GM23338 (cell line): ENCODE measurements at regions not wholly inside any gene's neighbourhood (a gene's known extent, or its start where the extent isn't known, plus 50 kb on each side); places are given as distances from the start of the nearest gene placed in this dataset.

ENCODE experiments used
- ATAC-seq: fragments of 200-7000 bp; cut with Tn5 transposase; 3 replicates; pipeline ENCODE4 v1.9.1; 2020
- DNase-seq: peaks from one replicate; pipeline ENCODE4 v3.0.0-alpha.2; 2015; ENCODE audit warnings: low spot score
- H2AFZ ChIP-seq: fragments of 200-600 bp; sonication (generic); 2 replicates; pipeline ENCODE4 v1.8.0; 2016; ENCODE audit warnings: antibody characterized with exemption, mild to moderate bottlenecking, moderate library complexity
- H3F3A ChIP-seq: fragments of 200-600 bp; sonication (generic); replicated peaks from 2 replicates; pipeline ENCODE4 v1.8.0; 2017; ENCODE audit warnings: antibody characterized with exemption, mixed run types, low read depth
- H3K27ac ChIP-seq: fragments of 200-600 bp; sonication (generic); 2 replicates; pipeline ENCODE4 v1.6.1; 2016; ENCODE audit warnings: low read depth
- H3K27me3 ChIP-seq: fragments of 200-600 bp; sonication (generic); 2 replicates; pipeline ENCODE4 v1.8.0; 2016; ENCODE audit warnings: mild to moderate bottlenecking, mixed run types, moderate library complexity; ENCODE audit not compliant: insufficient read depth
- H3K36me3 ChIP-seq: fragments of 200-600 bp; sonication (generic); 2 replicates; pipeline ENCODE4 v1.8.0; 2016; ENCODE audit warnings: mild to moderate bottlenecking; ENCODE audit not compliant: insufficient read depth
- H3K4me1 ChIP-seq: fragments of 200-600 bp; sonication (generic); 2 replicates; pipeline ENCODE4 v1.8.0; 2016; ENCODE audit warnings: mild to moderate bottlenecking, moderate library complexity; ENCODE audit not compliant: insufficient read depth
- H3K4me2 ChIP-seq: fragments of 200-600 bp; sonication (generic); 2 replicates; pipeline ENCODE4 v1.7.1; 2017; ENCODE audit warnings: mixed run types
- H3K4me3 ChIP-seq: fragments of 200-600 bp; sonication (generic); 2 replicates; pipeline ENCODE4 v1.6.1; 2016; ENCODE audit warnings: mixed run types
- H3K79me2 ChIP-seq: fragments of 200-600 bp; sonication (generic); replicated peaks from 2 replicates; pipeline ENCODE4 v1.8.0; 2017; ENCODE audit warnings: mild to moderate bottlenecking; ENCODE audit not compliant: insufficient read depth
- H3K9me2 ChIP-seq: fragments of 200-600 bp; sonication (generic); 2 replicates; pipeline ENCODE4 v1.8.0; 2017; ENCODE audit not compliant: insufficient read depth
- H4K20me1 ChIP-seq: fragments of 200-600 bp; sonication (generic); replicated peaks from 2 replicates; pipeline ENCODE4 v1.8.0; 2017; ENCODE audit warnings: mild to moderate bottlenecking; ENCODE audit not compliant: insufficient read depth
- H3K27ac Mint-ChIP-seq: 2 replicates; pipeline ENCODE4 v1.8.0; 2020; ENCODE audit warnings: inconsistent platforms, mild to moderate bottlenecking, moderate library complexity, mixed read lengths
- H3K27me3 Mint-ChIP-seq: 3 replicates; pipeline ENCODE4 v1.8.0; 2022; ENCODE audit warnings: low read depth, mild to moderate bottlenecking, moderate library complexity, mixed read lengths, inconsistent platforms; ENCODE audit not compliant: insufficient read depth, poor library complexity
- H3K36me3 Mint-ChIP-seq: 3 replicates; pipeline ENCODE4 v1.8.0; 2021; ENCODE audit warnings: low read depth, mild to moderate bottlenecking, inconsistent platforms, moderate library complexity, mixed read lengths
- H3K4me1 Mint-ChIP-seq: 3 replicates; pipeline ENCODE4 v1.8.0; 2020; ENCODE audit warnings: mild to moderate bottlenecking, inconsistent platforms, mixed read lengths
- H3K4me3 Mint-ChIP-seq: 3 replicates; pipeline ENCODE4 v1.8.0; 2021; ENCODE audit warnings: moderate library complexity, mild to moderate bottlenecking, inconsistent platforms, mixed read lengths
- H3K9me3 Mint-ChIP-seq: 3 replicates; pipeline ENCODE4 v1.8.0; 2020; ENCODE audit warnings: moderate library complexity, mild to moderate bottlenecking, inconsistent platforms, mixed read lengths
- CREB1 ChIP-seq: fragments of 250-450 bp; sonication (Bioruptor Pico); IDR thresholded peaks from 2 replicates; pipeline ENCODE4 v1.5.0; 2020; ENCODE audit warnings: low read depth, mild to moderate bottlenecking, moderate library complexity
- JUNB ChIP-seq: IDR thresholded peaks from one replicate; pipeline ENCODE4 v1.6.1; 2016; ENCODE audit warnings: antibody characterized with exemption; ENCODE audit not compliant: unreplicated experiment
- REST ChIP-seq: IDR thresholded peaks from one replicate; pipeline ENCODE4 v1.6.1; 2018; ENCODE audit warnings: antibody characterized with exemption; ENCODE audit not compliant: unreplicated experiment
- ZNF114 ChIP-seq: fragments of 250-450 bp; sonication (Bioruptor Pico); IDR thresholded peaks from 2 replicates; pipeline ENCODE4 v1.5.0; 2020; ENCODE audit warnings: mild to moderate bottlenecking, moderate library complexity
- ZNF331 ChIP-seq: fragments of 250-450 bp; sonication (Bioruptor Pico); IDR thresholded peaks from 2 replicates; pipeline ENCODE4 v1.5.0; 2020; ENCODE audit warnings: low read depth, mild to moderate bottlenecking, moderate library complexity
- ZNF462 ChIP-seq: fragments of 250-450 bp; sonication (Bioruptor Pico); IDR thresholded peaks from 2 replicates; pipeline ENCODE4 v1.5.0; 2020; ENCODE audit warnings: mild to moderate bottlenecking, moderate library complexity

GRCh38 chr4:52410971-52411370, 248.1 kb downstream of the USP46 start:
- Histone ChIP-seq H3K36me3 (no peaks in the 10 kb centered on the region), H3K27me3 (no peaks in the 10 kb centered on the region), H3K4me1 (no peaks in the 10 kb centered on the region), H3K27ac (no peak overlapping the region), H3K4me3 (no peak overlapping the region), H2AFZ (no peak overlapping the region), H3K79me2 (no peaks in the 10 kb centered on the region), H3K4me2 (no peak overlapping the region), H3F3A (no peaks in the 10 kb centered on the region), H3K9me2 (no peaks in the 10 kb centered on the region), H4K20me1 (no peaks in the 10 kb centered on the region)
- H3K36me3 Mint-ChIP-seq, result peaks cover 18% of the 10 kb centered on the region
- DNase-seq (no peak), ATAC-seq (no peak)
- no peaks in the 10 kb centered on the region for H3K4me1 Mint-ChIP-seq
- H3K27ac Mint-ChIP-seq, result no peak overlapping the region
- TF ChIP-seq JUNB (no peak), CREB1 (CRISPR knock-in tag) (no peak)
- H3K4me3 Mint-ChIP-seq, result no peak overlapping the region
- H3K9me3 Mint-ChIP-seq, result peaks cover 26% of the 10 kb centered on the region
- H3K27me3 Mint-ChIP-seq, result peaks cover 2% of the 10 kb centered on the region

- Histone ChIP-seq H3K27me3 (no peaks in the 10 kb centered on the region), H4K20me1 (no peaks in the 10 kb centered on the region), H3K79me2 (no peaks in the 10 kb centered on the region), H3K4me2 (no peak overlapping the region), H3K36me3 (no peaks in the 10 kb centered on the region), H3K4me3 (no peak overlapping the region), H3K4me1 (peaks cover 5% of the 10 kb centered on the region), H2AFZ (no peak overlapping the region), H3K9me2 (peaks cover 4% of the 10 kb centered on the region; the same call in 1 of the 2 replicates), H3K27ac (no peak overlapping the region), H3F3A (no peaks in the 10 kb centered on the region)
- 0 out of 3 replicates have a peak, but pooled peaks cover 3% of the 10 kb centered on the region for H3K36me3 Mint-ChIP-seq
- DNase-seq, result no peak
- no peak overlapping the region for H3K4me3 Mint-ChIP-seq
- H3K27me3 Mint-ChIP-seq, result peaks cover 5% of the 10 kb centered on the region
- H3K4me1 Mint-ChIP-seq, result peaks cover 5% of the 10 kb centered on the region; the same call in 2 of the 3 replicates
- H3K9me3 Mint-ChIP-seq, result peaks cover 3% of the 10 kb centered on the region; the same call in 1 of the 3 replicates
- ATAC-seq, result no peak
- TF ChIP-seq JUNB (no peak), ZNF114 (CRISPR knock-in tag) (no peak), REST (no peak), ZNF331 (CRISPR knock-in tag) (no peak), ZNF462 (CRISPR knock-in tag) (no peak), CREB1 (CRISPR knock-in tag) (no peak)
- H3K27ac Mint-ChIP-seq, result no peak overlapping the region
These were observed 238.8 kb downstream of the USP46 start for GRCh38 chr4:52420330-52420729.
